ELF-1 (cell line): ENCODE measurements at regions not wholly inside any gene's neighbourhood (a gene's known extent, or its start where the extent isn't known, plus 50 kb on each side); places are given as distances from the start of the nearest gene placed in this dataset.
"Not testable (repeated sequence)": the region's sequence is repeated elsewhere in the genome, so short reads cannot be mapped to it uniquely, and the experiment has no call there.

Experiments
- DNase-seq: peaks from one replicate; pipeline ENCODE4 v3.0.0-alpha.2; 2016; ENCODE audit warnings: low read depth, low spot score

GRCh38 chr2:242104202-242104956, 234.8 kb downstream of the RTP5 start:
- DNase-seq, result not testable (repeated sequence)

- DNase-seq, result not testable (repeated sequence)
These were observed 237.5 kb downstream of the RTP5 start for GRCh38 chr2:242107065-242107464.

- not testable (repeated sequence) for DNase-seq
These were observed 239.4 kb downstream of the RTP5 start for GRCh38 chr2:242108797-242109500.

- DNase-seq, result not testable (repeated sequence)
These were observed 240.3 kb downstream of the RTP5 start for GRCh38 chr2:242109819-242110218.

- DNase-seq, result not testable (repeated sequence)
These were observed 242.4 kb downstream of the RTP5 start for GRCh38 chr2:242111954-242112353.

GRCh38 chr2:242113492-242113891, 244.0 kb downstream of the RTP5 start:
- not testable (repeated sequence) for DNase-seq

- DNase-seq, result not testable (repeated sequence)
These were observed 247.1 kb downstream of the RTP5 start for GRCh38 chr2:242116676-242117075.

- not testable (repeated sequence) for DNase-seq
These were observed 247.8 kb downstream of the RTP5 start for GRCh38 chr2:242117305-242117704.

GRCh38 chr2:242119682-242120081, 250.2 kb downstream of the RTP5 start:
- DNase-seq, result not testable (repeated sequence)

GRCh38 chr2:242130682-242131081, 261.2 kb downstream of the RTP5 start:
- not testable (repeated sequence) for DNase-seq

- DNase-seq, result not testable (repeated sequence)
These were observed 290.4 kb downstream of the RTP5 start for GRCh38 chr2:242159921-242160320.

GRCh38 chr2:242165115-242165514, 295.6 kb downstream of the RTP5 start:
- not testable (repeated sequence) for DNase-seq

- not testable (repeated sequence) for DNase-seq
These were observed 301.8 kb downstream of the RTP5 start for GRCh38 chr2:242171290-242171689.
